Astrocyte (in vitro differentiated cells and primary cell): ENCODE measurements at regions not wholly inside any gene's neighbourhood (a gene's known extent, or its start where the extent isn't known, plus 50 kb on each side); places are given as distances from the start of the nearest gene placed in this dataset.

Source experiments
- CTCF ChIP-seq: IDR thresholded peaks from 2 replicates; pipeline ENCODE4 v1.5.1; 2011; ENCODE audit warnings: low read depth, mild to moderate bottlenecking, inconsistent platforms, low read length, moderate library complexity; ENCODE audit not compliant: insufficient read depth
- EZH2 ChIP-seq: IDR thresholded peaks from 2 replicates; pipeline ENCODE4 v1.6.1; 2012; ENCODE audit warnings: mild to moderate bottlenecking, low read length, inconsistent platforms; ENCODE audit not compliant: insufficient read depth

DNA sequence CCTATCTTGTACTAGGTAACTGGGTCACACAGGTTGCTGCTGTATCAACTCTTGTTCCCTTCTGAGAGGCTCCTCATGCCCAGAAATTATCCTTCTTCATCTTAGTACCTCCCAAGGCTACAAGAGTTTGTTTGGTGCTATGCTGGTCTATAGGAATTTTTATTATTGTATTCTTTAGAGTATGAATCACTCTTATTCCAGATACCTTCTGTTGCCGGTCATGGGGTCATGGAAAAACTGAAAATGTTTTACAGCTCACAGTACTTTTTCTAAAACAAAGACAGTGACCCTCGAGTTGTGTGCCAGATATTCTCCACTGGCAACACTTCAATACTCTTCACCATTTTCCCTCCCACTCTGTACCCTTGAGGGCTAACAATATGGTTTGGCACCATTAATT lies 1598.0 kb upstream of the TMEM132C start:
- TF ChIP-seq EZH2 (no peak), CTCF (no peak)
